ENCODE measurements at regions not wholly inside any gene's neighbourhood (a gene's known extent, or its start where the extent isn't known, plus 50 kb on each side); places are given as distances from the start of the nearest gene placed in this dataset.
"Not testable (repeated sequence)": the region's sequence is repeated elsewhere in the genome, so short reads cannot be mapped to it uniquely, and the experiment has no call there.

DNA sequence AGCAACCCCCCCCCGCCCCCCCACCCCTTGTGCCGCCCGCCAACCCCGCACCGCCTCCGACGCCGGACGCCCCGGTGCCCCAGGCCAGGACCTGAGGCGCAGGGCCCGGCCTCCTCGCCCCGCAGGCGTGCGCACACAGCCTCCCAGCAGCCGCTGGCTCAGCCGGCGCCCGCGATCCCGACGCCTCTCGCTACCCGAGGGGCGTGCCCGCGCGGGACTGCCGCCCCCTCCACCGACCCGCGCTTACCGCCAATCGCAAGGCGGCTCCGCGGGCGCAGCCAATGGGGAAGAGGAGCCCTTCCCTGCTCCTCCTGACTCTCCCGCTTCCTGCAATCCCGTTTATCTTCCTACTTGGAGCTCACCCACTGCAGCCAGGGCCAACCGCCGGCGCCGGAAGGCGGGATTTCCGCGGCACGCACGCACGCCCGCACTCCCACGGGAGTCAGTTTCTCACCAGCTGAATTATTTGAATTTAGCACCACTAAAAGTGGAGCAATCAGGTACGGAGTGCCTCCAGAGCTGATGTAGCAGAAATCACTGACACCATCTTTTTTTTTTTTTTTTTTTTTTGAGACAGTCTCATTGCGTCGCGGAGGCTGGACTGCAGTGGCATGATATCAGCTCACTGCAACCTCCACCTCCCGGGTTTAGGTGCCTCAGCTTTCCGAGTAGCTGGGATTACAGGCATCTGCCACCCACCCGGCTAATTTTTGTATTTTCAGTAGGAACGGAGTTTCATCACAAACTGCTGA is 65.0 kb upstream of the TP53TG3D start:
- H3K4me3 ChIP-seq (replicated peaks; ENCODE audit: low read depth, low read length); DNase-seq (ENCODE audit: extremely low read depth, insufficient read length); H3K27me3 ChIP-seq (replicated peaks; ENCODE audit: control insufficient read depth, insufficient read depth, low read length); H3K36me3 ChIP-seq (ENCODE audit: control insufficient read depth, insufficient read depth, low read length): not testable (repeated sequence)

DNA sequence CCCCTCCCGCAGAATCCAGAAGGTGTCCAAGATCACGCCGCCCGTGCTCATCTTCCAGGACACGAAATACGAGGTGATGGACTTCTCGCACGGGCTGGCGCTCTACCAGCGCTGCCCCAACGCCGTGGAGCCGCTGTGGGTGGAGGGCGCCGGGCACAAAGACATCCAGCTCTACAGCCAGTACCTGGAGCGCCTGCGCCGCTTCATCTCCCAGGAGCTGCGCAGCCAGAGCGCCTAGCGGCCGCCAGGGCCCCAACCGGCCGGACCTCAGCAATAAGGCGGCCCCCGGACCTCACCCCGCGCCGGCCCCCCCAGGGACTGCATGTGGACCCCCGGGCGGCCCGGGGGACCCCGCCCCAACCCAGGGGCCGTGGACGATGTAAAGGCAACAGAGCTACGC is 50.5 kb upstream of the TP53TG3D start:
- H3K36me3 ChIP-seq (ENCODE audit: control insufficient read depth, insufficient read depth, low read length); H3K4me3 ChIP-seq (replicated peaks; ENCODE audit: low read depth, low read length); DNase-seq (ENCODE audit: extremely low read depth, insufficient read length); H3K27me3 ChIP-seq (replicated peaks; ENCODE audit: control insufficient read depth, insufficient read depth, low read length): not testable (repeated sequence)

All from GM06990 (cell line).